K562 (cell line): ENCODE measurements at regions not wholly inside any gene's neighbourhood (a gene's known extent, or its start where the extent isn't known, plus 50 kb on each side); places are given as distances from the start of the nearest gene placed in this dataset.
"Not testable (repeated sequence)": the region's sequence is repeated elsewhere in the genome, so short reads cannot be mapped to it uniquely, and the experiment has no call there.

ENCODE experiments used
- U2AF1 ChIP-seq: fragments of 200-400 bp; formaldehyde crosslinking; optimal IDR thresholded peaks from 2 replicates; pipeline ENCODE3; 2017; ENCODE audit warnings: mild to moderate bottlenecking, low read depth, low read length, moderate library complexity
- ZNF143 ChIP-seq: sonication (generic); formaldehyde crosslinking; IDR thresholded peaks from 2 replicates; pipeline ENCODE4 v1.9.0; 2022; ENCODE audit warnings: mild to moderate bottlenecking, missing genetic modification reagents

DNA sequence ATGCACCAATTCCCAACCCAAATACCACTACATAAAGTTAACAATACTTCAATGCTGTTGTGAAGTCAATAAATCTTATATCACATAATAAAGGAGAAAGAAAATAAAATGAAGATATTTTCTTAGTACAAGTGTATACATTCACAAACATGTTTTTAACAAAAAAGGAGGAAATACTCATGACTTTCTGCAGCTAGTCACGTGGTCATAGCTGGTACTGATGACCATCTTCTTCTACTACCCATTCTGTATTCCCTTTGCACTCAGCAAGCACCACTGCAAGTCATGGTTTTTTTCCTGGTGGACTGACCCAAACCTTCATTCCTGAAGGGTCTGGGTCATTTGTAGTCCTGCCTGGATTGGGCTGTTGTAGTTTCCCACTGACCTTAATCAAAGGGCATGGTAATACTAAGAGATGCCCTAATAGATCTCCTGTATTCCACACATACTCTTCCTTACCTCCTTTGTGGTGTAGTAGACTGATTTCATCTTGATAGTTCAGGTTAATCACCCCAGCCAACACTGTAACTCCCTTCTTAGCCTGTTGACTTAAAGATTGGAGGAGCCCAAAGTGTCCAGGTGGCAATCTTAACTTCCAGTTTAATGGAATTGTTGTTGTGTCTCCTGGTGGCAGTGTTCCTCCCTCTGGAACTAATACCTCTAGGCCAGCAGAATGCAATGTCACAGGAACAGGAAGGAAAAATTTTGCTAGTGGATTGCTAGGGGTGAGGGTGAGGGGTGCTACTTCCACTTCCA lies 83.1 kb upstream of the CYRIA start:
- TF ChIP-seq U2AF1, ZNF143: not testable (repeated sequence)
